SKM-1 treated with dmso at 0.1 percent for 144 hours (cell line): ENCODE measurements at regions not wholly inside any gene's neighbourhood (a gene's known extent, or its start where the extent isn't known, plus 50 kb on each side); places are given as distances from the start of the nearest gene placed in this dataset.

Experiments used
- DNase-seq: peaks from one replicate; lab custom pipeline; 2025; ENCODE audit not compliant: unreplicated experiment; lab: John Stamatoyannopoulos, UW

GRCh38 chr13:84272877-84273562, 390.7 kb upstream of the SLITRK1 start:
- DNase-seq, result no peak

- DNase-seq, result no peak
Observed at GRCh38 chr13:84265257-84265764, 383.0 kb upstream of the SLITRK1 start.

- no peak for DNase-seq
Observed at GRCh38 chr13:84263354-84264069, 381.2 kb upstream of the SLITRK1 start.

- DNase-seq, result no peak
Observed at GRCh38 chr13:84255226-84255797, 373.0 kb upstream of the SLITRK1 start.

GRCh38 chr13:84249463-84249862, 367.2 kb upstream of the SLITRK1 start:
- no peak for DNase-seq

GRCh38 chr13:84243340-84243739, 361.1 kb upstream of the SLITRK1 start:
- no peak for DNase-seq

- no peak for DNase-seq
Observed at GRCh38 chr13:84239032-84239431, 356.8 kb upstream of the SLITRK1 start.

GRCh38 chr13:84238381-84238780, 356.1 kb upstream of the SLITRK1 start:
- DNase-seq, result no peak

GRCh38 chr13:84237143-84237542, 354.9 kb upstream of the SLITRK1 start:
- no peak for DNase-seq

- no peak for DNase-seq
Observed at GRCh38 chr13:84234416-84234815, 352.1 kb upstream of the SLITRK1 start.

- no peak for DNase-seq
Observed at GRCh38 chr13:84230568-84230967, 348.3 kb upstream of the SLITRK1 start.

GRCh38 chr13:84211048-84211447, 328.8 kb upstream of the SLITRK1 start:
- no peak for DNase-seq

- DNase-seq, result no peak
Observed at GRCh38 chr13:84208246-84208910, 326.1 kb upstream of the SLITRK1 start.

- DNase-seq, result no peak
Observed at GRCh38 chr13:84207509-84207908, 325.2 kb upstream of the SLITRK1 start.

- no peak for DNase-seq
Observed at GRCh38 chr13:84200971-84201370, 318.7 kb upstream of the SLITRK1 start.

GRCh38 chr13:84192125-84192524, 309.9 kb upstream of the SLITRK1 start:
- DNase-seq, result no peak

GRCh38 chr13:84191139-84191538, 308.9 kb upstream of the SLITRK1 start:
- DNase-seq, result no peak

- no peak for DNase-seq
Observed at GRCh38 chr13:84187626-84188025, 305.4 kb upstream of the SLITRK1 start.

- no peak for DNase-seq
Observed at GRCh38 chr13:84139561-84140158, 257.4 kb upstream of the SLITRK1 start.

- no peak for DNase-seq
Observed at GRCh38 chr13:84137292-84137691, 255.0 kb upstream of the SLITRK1 start.

- no peak for DNase-seq
Observed at GRCh38 chr13:84136582-84136981, 254.3 kb upstream of the SLITRK1 start.
